ENCODE measurements at regions not wholly inside any gene's neighbourhood (a gene's known extent, or its start where the extent isn't known, plus 50 kb on each side); places are given as distances from the start of the nearest gene placed in this dataset.

GRCh38 chr9:79301551-79302391 lies 270.0 kb upstream of the TLE4 start:
- DNase-seq (ENCODE audit: extremely low spot score, insufficient read length, low read depth) (no peak), FAIRE-seq (no peak)

GRCh38 chr9:79302569-79302968 lies 269.2 kb upstream of the TLE4 start:
- FAIRE-seq (no peak), DNase-seq (ENCODE audit: extremely low spot score, insufficient read length, low read depth) (no peak)

- DNase-seq (ENCODE audit: extremely low spot score, insufficient read length, low read depth) = no peak
- no peak for FAIRE-seq
Observed at GRCh38 chr9:79308012-79308411, 263.8 kb upstream of the TLE4 start.

- no peak for DNase-seq (ENCODE audit: extremely low spot score, insufficient read length, low read depth)
Observed at GRCh38 chr9:79312686-79313421, 258.9 kb upstream of the TLE4 start.

GRCh38 chr9:79325501-79325900 lies 246.3 kb upstream of the TLE4 start:
- DNase-seq (ENCODE audit: extremely low spot score, insufficient read length, low read depth) (no peak), FAIRE-seq (no peak)

More at GRCh38 chr9:79312686-79313421, 258.9 kb upstream of the TLE4 start:
- FAIRE-seq = no peak

GRCh38 chr9:79329861-79330260 lies 241.9 kb upstream of the TLE4 start:
- FAIRE-seq = no peak
- DNase-seq (ENCODE audit: extremely low spot score, insufficient read length, low read depth) = no peak

GRCh38 chr9:79334001-79334400 lies 237.8 kb upstream of the TLE4 start:
- no peak for FAIRE-seq
- DNase-seq (ENCODE audit: extremely low spot score, insufficient read length, low read depth) = no peak

- DNase-seq (ENCODE audit: extremely low spot score, insufficient read length, low read depth) = no peak
- FAIRE-seq = no peak
Observed at GRCh38 chr9:79334711-79335110, 237.1 kb upstream of the TLE4 start.

GRCh38 chr9:79335987-79336386 lies 235.8 kb upstream of the TLE4 start:
- DNase-seq (ENCODE audit: extremely low spot score, insufficient read length, low read depth) (no peak), FAIRE-seq (no peak)

GRCh38 chr9:79341561-79341960 lies 230.2 kb upstream of the TLE4 start:
- DNase-seq (ENCODE audit: extremely low spot score, insufficient read length, low read depth) (no peak), FAIRE-seq (no peak)

GRCh38 chr9:79346350-79347020 lies 225.3 kb upstream of the TLE4 start:
- FAIRE-seq (no peak), DNase-seq (ENCODE audit: extremely low spot score, insufficient read length, low read depth) (no peak)

GRCh38 chr9:79352322-79352721 lies 219.4 kb upstream of the TLE4 start:
- DNase-seq (ENCODE audit: extremely low spot score, insufficient read length, low read depth) (no peak), FAIRE-seq (no peak)

GRCh38 chr9:79353856-79354520 lies 217.8 kb upstream of the TLE4 start:
- FAIRE-seq (no peak), DNase-seq (ENCODE audit: extremely low spot score, insufficient read length, low read depth) (no peak)

- FAIRE-seq = no peak
- no peak for DNase-seq (ENCODE audit: extremely low spot score, insufficient read length, low read depth)
Observed at GRCh38 chr9:79357194-79357593, 214.6 kb upstream of the TLE4 start.

GRCh38 chr9:79357616-79358015 lies 214.1 kb upstream of the TLE4 start:
- FAIRE-seq = no peak
- DNase-seq (ENCODE audit: extremely low spot score, insufficient read length, low read depth) = no peak

- FAIRE-seq (no peak), DNase-seq (ENCODE audit: extremely low spot score, insufficient read length, low read depth) (no peak)
Observed at GRCh38 chr9:79360387-79361347, 211.1 kb upstream of the TLE4 start.

- FAIRE-seq (no peak), DNase-seq (ENCODE audit: extremely low spot score, insufficient read length, low read depth) (no peak)
Observed at GRCh38 chr9:79362100-79363081, 209.4 kb upstream of the TLE4 start.

- FAIRE-seq = no peak
- no peak for DNase-seq (ENCODE audit: extremely low spot score, insufficient read length, low read depth)
Observed at GRCh38 chr9:79369676-79370075, 202.1 kb upstream of the TLE4 start.
